ENCODE measurements at regions not wholly inside any gene's neighbourhood (a gene's known extent, or its start where the extent isn't known, plus 50 kb on each side); places are given as distances from the start of the nearest gene placed in this dataset.

DNA sequence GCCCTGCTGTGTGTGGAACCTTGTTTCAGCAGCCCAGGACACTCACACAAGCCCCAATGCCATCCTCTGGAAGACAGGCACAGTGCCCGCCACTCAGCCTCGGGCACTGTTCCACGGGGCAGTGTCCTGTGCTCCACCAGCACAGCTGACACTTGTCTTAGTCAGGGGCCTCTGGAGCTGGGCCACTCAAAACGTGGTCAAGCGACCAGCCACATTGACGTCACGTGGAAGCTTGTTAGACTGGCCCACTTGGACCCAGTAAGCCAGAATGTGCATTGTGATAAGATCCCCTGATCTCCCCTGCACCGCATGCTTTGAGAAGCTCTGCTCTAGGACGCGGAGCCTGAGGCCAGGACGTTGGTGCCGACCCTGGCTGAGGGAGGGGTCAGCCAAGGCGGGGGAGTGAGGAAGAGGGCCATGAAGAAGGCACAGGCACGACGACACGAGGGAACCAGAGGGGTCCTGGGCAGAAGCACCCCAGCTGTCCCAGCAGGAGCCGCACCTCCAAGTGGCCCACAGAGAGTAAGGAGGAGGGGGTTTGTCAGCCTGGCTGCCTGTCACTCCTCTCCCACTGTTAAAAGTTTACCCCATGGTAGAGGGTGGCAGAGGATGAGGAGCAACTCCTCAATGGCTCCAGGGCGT is 64.6 kb downstream of the LINC01488 start:
- TF ChIP-seq, protein P1, sequence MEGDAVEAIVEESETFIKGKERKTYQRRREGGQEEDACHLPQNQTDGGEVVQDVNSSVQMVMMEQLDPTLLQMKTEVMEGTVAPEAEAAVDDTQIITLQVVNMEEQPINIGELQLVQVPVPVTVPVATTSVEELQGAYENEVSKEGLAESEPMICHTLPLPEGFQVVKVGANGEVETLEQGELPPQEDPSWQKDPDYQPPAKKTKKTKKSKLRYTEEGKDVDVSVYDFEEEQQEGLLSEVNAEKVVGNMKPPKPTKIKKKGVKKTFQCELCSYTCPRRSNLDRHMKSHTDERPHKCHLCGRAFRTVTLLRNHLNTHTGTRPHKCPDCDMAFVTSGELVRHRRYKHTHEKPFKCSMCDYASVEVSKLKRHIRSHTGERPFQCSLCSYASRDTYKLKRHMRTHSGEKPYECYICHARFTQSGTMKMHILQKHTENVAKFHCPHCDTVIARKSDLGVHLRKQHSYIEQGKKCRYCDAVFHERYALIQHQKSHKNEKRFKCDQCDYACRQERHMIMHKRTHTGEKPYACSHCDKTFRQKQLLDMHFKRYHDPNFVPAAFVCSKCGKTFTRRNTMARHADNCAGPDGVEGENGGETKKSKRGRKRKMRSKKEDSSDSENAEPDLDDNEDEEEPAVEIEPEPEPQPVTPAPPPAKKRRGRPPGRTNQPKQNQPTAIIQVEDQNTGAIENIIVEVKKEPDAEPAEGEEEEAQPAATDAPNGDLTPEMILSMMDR (conservative IDR thresholded peaks at IDR 0.05): no peak
- Mint-ChIP-seq H3K27me3 (ENCODE audit: insufficient read depth) (peaks cover 5% of the 10 kb centered on the region), H3K4me1 (no peaks in the 10 kb centered on the region), H3K27ac (peak overlapping the region; percentile 12), H3K4me3 (no peak overlapping the region), H3K36me3 (ENCODE audit: low read depth) (no peaks in the 10 kb centered on the region), H3K9me3 (peaks cover 14% of the 10 kb centered on the region)
- no peaks in the 10 kb centered on the region for H3K4me1 ChIP-seq (ENCODE audit: control insufficient read depth, insufficient read depth, low read length)
- H3K9ac ChIP-seq (ENCODE audit: extremely low read depth, low read length, poor library complexity, severe bottlenecking): no peak overlapping the region
- no peaks in the 10 kb centered on the region for H3K27me3 ChIP-seq (ENCODE audit: control insufficient read depth, insufficient read depth, low read length, poor library complexity, severe bottlenecking)
- H3K4me3 ChIP-seq (ENCODE audit: low read length): no peak overlapping the region
- no peaks in the 10 kb centered on the region for H3K9me3 ChIP-seq (ENCODE audit: control insufficient read depth, low read length)
- no peak for DNase-seq
- H3K36me3 ChIP-seq (ENCODE audit: control insufficient read depth, insufficient read depth, low read length): no peaks in the 10 kb centered on the region
- no peak overlapping the region for H3K27ac ChIP-seq (ENCODE audit: low read depth, low read length)
- WGBS, 2 experiments (ENCODE audit: insufficient coverage in 1 of 2, insufficient read length in 1 of 2): 89 to 93% methylated on average over 10 to 18 of the region's 18 CpGs

DNA sequence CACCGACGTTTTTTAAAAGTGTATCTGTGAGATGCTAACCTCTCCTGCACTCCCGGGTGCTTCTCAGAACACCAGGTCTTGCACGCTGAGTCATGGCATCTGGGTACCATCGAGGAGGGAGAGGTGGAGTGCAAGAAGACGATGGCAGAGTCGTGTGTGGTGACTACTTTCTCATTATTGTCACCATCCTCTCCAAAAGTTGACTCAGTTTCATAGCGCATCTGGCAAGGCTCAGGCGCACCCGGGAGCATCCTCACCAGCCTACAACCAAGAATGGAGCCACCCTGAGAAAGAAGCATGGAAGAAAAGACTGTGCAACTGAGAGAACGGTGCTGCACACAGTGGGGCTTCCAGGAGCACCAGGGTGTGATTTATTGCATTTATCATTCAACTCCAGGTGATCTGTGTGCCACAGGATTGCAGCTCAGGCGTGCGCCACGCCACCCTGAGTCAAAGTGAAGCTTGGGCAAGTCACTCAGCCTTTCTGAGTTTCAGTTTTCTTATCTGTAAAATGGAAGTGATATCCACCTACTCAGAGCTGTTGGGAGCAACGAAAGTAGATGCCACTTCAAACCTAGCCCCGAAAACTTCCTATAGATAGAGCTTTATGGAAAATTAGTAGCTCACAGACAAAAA is 65.4 kb downstream of the LINC01488 start:
- peaks cover 5% of the 10 kb centered on the region for H3K27me3 Mint-ChIP-seq (ENCODE audit: insufficient read depth)
- H3K36me3 Mint-ChIP-seq (ENCODE audit: low read depth): no peaks in the 10 kb centered on the region
- H3K4me3 Mint-ChIP-seq: no peak overlapping the region
- no peaks in the 10 kb centered on the region for H3K9me3 ChIP-seq (ENCODE audit: control insufficient read depth, low read length)
- H3K36me3 ChIP-seq (ENCODE audit: control insufficient read depth, insufficient read depth, low read length): no peaks in the 10 kb centered on the region
- TF ChIP-seq, protein P1 (conservative IDR thresholded peaks at IDR 0.05): no peak
- no peak overlapping the region for H3K9ac ChIP-seq (ENCODE audit: extremely low read depth, low read length, poor library complexity, severe bottlenecking)
- H3K4me1 ChIP-seq (ENCODE audit: control insufficient read depth, insufficient read depth, low read length): no peaks in the 10 kb centered on the region
- H3K27ac Mint-ChIP-seq: peak overlapping the region; percentile 12
- no peak overlapping the region for H3K4me3 ChIP-seq (ENCODE audit: low read length)
- H3K27ac ChIP-seq (ENCODE audit: low read depth, low read length): no peak overlapping the region
- no peak for DNase-seq
- H3K9me3 Mint-ChIP-seq: peaks cover 16% of the 10 kb centered on the region
- H3K4me1 Mint-ChIP-seq: no peaks in the 10 kb centered on the region
- no peaks in the 10 kb centered on the region for H3K27me3 ChIP-seq (ENCODE audit: control insufficient read depth, insufficient read depth, low read length, poor library complexity, severe bottlenecking)
- WGBS, 2 experiments (ENCODE audit: insufficient coverage in 1 of 2, insufficient read length in 1 of 2): 92 to 97% methylated on average over 11 to 16 of the region's 16 CpGs

DNA sequence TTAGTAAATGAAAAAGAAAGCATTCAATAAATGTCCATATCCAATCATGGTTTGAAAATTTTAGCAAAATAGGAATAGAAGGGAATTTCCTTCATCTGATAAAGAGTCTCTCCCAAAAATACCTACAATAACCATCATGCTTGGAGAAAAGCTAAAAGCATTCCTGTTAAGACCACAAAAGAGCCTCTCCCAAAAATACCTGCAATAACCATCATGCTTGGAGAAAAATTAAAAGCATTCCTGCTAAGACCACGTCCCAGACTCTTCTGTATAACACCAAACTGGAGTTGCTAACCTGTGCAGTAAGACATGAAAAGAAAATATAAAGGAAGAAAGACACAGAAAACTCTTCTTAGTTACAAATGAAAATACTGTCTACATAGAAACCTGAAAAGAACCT is 69.4 kb downstream of the LINC01488 start:
- Histone ChIP-seq H3K27ac (ENCODE audit: low read depth, low read length) (no peak overlapping the region), H3K36me3 (ENCODE audit: control insufficient read depth, insufficient read depth, low read length) (no peaks in the 10 kb centered on the region), H3K9ac (ENCODE audit: extremely low read depth, low read length, poor library complexity, severe bottlenecking) (no peak overlapping the region), H3K4me1 (ENCODE audit: control insufficient read depth, insufficient read depth, low read length) (no peaks in the 10 kb centered on the region), H3K9me3 (ENCODE audit: control insufficient read depth, low read length) (no peaks in the 10 kb centered on the region), H3K4me3 (ENCODE audit: low read length) (no peak overlapping the region), H3K27me3 (ENCODE audit: control insufficient read depth, insufficient read depth, low read length, poor library complexity, severe bottlenecking) (no peaks in the 10 kb centered on the region)
- TF ChIP-seq, protein P1 (conservative IDR thresholded peaks at IDR 0.05): no peak
- Mint-ChIP-seq H3K36me3 (ENCODE audit: low read depth) (no peaks in the 10 kb centered on the region), H3K4me3 (no peak overlapping the region), H3K9me3 (peaks cover 16% of the 10 kb centered on the region), H3K4me1 (no peaks in the 10 kb centered on the region), H3K27me3 (ENCODE audit: insufficient read depth) (peaks cover 5% of the 10 kb centered on the region), H3K27ac (no peak overlapping the region)
- no peak for DNase-seq
- 88% methylated on average over 1 of the region's 1 CpG; no CpG with 5 or more reads in 1 of the 2 experiments for WGBS, 2 experiments (ENCODE audit: insufficient coverage in 1 of 2, insufficient read length in 1 of 2)

Data from endodermal cell (in vitro differentiated cells).